ENCODE measurements at regions not wholly inside any gene's neighbourhood (a gene's known extent, or its start where the extent isn't known, plus 50 kb on each side); places are given as distances from the start of the nearest gene placed in this dataset.

- TF ChIP-seq CTCF (IDR thresholded peaks at IDR 0.05) (no peak), REST (IDR thresholded peaks at IDR 0.05; ENCODE audit: insufficient read depth in 1 of 2, low read depth in 2 of 2, low read length in 1 of 2) (no peak)
Measured at GRCh38 chr2:150154308-150154797, 333.1 kb downstream of the RND3 start.
